Colon (tissue), 2 donors: ENCODE measurements at regions not wholly inside any gene's neighbourhood (a gene's known extent, or its start where the extent isn't known, plus 50 kb on each side); places are given as distances from the start of the nearest gene placed in this dataset.
"Not testable (repeated sequence)": the region's sequence is repeated elsewhere in the genome, so short reads cannot be mapped to it uniquely, and the experiment has no call there.

Source experiments
- FAIRE-seq: peaks from 2 replicates; lab custom pipeline; 2012; peaks lifted over from hg19 to GRCh38; lab: Jason Lieb, UNC
- donor health status: control.
- donor health status: control.

DNA sequence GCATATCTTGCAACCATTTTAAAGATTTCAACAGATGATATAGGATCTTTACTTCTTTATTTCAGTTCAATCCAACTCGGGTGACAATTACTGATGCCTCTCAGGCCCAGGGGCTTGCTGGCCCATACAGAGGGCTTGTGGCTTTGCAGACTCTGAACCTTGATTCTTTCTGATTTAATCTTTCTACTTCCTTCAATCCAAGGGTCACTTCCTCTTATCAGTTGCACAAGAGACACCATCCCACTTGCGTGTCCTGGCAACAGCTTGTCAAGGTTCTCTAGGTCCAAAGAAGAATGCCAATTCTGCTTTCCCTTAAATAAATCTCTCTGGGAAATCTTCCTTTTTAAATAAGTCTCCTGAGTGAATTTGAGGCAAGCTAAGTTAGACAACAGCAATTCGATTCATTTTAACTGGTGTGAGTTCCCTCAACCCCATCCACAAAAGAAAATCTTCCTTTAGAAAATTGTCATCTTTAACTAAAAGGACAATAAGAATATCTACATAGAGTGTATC, 75.1 kb upstream of the KIF2A start:
- FAIRE-seq = not testable (repeated sequence)

DNA sequence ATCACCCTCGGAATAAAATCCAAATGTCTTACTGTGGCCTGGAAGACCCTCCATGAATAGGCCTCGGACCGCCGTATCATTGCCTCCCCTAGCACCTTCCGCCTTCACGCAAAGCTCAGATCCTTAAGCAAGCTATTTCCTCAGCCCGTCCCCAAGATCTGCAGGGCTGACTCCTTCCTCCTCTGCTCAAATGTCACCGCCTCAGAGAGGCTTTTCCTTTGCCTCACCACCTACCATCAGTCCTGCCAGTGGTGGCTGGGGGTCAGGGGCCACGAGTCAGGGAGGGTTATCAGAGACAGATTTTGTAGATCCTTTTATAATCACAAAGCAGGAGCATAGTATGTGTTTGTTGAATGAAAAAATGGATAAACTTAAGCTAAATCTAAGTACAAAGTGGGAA, 74.4 kb upstream of the KIF2A start:
- no peak for FAIRE-seq

DNA sequence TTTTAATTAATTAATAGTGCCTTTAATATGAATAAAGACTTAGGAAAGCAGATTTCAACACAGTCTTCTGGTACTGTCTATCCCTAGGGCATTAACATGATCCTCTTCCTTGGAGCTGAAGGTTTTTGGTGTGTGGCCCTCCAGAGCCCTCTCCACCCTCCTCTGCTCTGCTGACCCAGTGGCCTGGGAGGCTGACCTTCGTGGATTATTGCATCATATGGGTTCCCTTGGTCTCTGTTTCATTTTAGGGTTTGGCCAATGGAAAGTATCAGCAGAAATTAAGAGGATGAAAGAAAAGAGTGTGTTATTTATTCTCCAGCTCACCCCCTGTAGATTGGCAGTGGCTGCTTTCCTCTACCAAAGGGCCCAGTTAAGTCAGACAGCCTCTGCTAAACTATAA, 73.8 kb upstream of the KIF2A start:
- FAIRE-seq = not testable (repeated sequence)

DNA sequence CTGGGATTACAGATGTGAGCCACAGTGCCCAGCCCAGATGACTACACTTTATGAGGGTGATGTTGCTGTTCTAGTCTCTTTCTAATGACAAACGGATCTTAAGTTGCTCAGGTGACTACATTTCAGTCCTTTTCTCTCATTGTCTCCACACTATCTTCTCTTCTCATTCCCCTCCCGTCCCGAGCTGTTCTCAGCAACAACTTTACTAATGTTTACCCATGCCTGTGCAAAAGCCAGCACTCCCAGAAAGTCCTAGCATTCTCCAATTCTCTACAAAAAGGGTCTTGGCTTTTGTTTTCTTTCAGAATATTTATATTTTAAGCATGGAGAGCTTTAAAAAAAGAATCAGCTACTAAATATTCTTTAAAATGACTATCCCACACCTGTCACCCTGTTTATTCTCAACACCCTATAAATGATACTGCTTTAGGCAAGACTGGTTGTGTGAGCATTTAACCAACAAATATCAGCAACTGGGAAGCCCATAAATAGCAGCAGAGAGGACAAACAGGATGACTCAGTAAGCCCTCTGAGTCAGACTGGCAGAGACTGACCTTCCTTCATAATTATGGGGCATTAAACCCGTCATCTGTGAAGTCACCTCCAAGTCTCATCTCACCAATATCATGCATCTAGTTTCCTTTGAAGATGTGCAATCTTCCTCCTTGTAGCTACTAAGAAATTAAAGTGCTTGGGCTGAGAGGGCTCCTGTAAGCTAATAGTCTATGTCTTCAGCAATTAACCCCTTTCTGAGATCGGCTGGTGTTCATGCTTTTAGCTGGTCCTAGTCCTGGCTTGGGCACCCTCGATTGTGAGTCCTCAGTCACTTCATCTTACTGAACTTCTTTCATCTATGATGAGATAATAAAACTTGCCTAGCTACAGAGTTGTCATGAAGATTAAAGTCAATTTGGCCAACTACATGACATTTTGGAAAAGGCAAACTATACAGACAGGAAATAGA, 72.6 kb upstream of the KIF2A start:
- not testable (repeated sequence) for FAIRE-seq

DNA sequence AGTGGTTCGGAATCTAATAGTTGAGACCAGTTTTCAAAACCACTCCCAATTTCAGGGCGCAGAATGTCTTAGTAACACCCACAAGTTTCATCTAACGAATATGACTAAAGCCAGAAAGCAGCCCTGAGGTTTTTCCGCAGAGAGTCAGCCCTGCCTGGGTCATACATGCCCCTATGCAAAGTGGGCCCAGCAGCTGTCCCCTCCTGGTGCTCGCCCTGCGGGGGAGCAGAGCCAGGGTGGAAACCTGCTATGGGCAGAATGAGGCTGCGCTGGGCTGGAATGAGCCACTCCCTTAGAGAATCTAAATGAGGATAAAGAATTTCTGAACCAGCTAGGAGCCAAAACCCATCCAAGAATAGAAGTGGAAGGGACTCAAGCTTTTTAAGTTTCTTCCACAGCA, 69.4 kb upstream of the KIF2A start:
- FAIRE-seq = not testable (repeated sequence)

DNA sequence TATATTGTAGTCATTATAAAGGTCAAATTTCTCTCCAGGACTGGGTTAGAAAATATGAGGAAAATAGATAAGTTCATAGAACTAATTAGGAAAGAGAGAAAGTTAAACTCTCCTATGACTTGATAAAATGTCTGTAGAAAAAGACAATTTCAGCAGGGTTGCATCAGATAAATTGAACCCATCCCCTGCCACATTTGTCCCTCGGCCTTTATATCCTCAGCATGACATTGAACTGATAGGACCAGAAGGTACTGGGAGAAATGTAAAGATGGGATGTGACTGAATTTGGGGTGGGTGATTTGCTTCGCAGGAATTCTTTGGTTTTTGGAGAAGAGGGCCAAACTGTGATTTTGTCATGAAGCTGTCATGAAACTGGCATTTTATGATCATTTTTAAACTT, 68.1 kb upstream of the KIF2A start:
- not testable (repeated sequence) for FAIRE-seq

DNA sequence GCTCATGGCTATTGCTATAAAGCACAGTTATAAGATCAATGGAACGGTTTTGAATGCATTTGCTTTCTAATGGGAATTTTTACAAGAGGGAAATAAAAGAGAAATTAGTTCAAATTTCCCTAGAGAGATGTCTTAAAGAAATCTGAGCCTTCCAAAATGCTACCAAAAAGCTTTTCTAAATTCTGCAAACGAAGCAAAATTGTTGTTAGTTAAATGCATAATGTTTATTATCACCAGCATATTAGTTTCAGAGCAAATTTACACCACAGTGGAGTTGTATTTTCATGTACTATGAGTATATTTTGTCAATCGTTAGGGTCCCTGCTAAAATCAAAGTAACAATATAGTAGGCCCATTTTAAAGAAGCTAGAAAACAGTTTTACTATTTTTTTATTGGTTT, 67.4 kb upstream of the KIF2A start:
- FAIRE-seq = not testable (repeated sequence)

DNA sequence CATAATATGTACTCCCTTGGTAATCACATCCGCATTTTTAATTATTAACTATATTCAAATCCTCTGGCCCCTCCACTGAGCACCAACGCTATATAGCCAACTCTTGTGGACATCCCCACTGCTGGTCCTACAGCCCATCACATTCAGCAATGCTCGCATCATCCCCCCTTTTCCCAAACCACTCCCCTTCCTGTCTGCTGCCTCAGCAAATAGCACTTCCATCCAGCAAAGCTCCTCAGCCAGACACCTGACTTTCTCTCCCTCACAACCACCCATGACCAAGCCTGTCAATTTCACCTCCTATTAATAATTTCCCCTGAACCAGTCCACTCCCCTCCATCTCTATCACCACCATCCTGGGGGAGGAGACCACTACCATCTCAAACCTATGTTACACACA, 65.5 kb upstream of the KIF2A start:
- FAIRE-seq = not testable (repeated sequence)

DNA sequence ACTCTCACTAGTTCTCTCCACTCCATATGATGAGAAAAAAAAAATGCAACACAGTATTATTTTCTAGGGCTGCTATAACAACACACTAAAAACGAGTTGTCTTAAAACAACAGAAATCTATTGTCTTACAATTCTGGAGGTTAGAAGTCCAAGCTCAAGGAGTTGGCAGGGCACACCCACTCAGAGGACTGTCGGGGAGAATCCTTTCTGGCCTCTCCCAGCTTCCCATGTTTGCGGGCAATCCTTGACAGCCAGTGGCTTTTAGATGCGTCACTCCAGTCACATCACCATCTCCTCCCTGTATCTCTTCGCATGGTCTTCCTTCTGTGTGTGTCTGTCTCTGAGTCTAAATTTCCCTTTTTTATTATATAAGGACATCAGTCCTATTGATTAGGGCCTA, 64.0 kb upstream of the KIF2A start:
- peak; percentile 18 for FAIRE-seq

DNA sequence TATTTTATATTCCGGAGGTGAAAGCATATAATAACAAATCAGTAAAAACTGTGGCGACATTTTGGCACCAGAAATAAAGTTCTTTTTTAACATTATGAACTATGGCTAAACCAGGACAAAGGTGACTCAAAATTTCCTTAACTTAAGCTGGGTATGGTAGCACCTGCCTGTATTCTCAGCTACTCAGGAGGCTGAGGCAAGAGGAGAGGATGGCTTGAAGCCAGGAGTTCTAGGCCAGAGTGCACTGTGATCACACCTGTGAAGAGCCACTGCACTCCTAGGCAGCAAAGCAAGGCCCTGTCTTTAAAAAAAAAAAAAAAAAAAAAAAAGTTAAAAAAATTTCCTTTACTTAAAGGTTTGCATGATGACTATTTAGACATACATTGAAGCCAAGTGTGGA, 63.0 kb upstream of the KIF2A start:
- not testable (repeated sequence) for FAIRE-seq

DNA sequence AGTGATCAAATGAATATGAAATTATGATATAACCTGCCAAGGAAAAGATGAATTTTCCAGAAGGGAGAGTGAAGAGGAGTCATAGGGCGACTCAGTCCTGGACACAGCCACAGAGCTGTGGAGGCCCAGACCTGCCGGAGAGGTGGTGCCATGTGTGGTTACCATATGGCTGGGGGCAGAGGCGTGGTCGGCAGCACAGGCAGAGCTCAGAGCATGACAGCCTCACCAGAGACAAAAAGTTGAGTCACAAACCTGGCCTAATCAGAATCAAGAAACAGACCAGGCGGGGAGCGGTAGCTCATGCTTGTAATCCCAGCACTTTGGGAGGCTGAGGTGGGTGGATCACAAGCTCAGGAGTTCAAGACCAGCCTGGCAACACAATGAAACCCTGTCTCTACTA, 57.8 kb upstream of the KIF2A start:
- not testable (repeated sequence) for FAIRE-seq

DNA sequence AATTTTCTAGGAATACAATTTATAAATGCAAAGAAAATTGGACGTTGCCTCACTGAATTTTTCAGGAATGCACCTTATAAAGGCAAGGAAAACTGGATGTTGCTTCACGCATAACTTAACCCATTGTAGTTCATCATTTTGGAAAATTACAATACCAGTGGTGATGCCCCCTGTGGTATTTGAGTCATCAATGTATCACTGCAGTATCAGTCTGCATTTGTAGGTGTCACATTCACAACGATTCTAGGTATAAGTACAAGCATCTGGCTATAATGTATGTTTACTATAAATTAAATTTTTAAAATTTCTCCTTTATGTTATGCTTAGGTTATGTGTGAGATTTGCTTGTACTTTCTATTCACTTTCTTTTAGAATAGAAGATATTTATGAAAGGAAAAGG, 55.9 kb upstream of the KIF2A start:
- not testable (repeated sequence) for FAIRE-seq

DNA sequence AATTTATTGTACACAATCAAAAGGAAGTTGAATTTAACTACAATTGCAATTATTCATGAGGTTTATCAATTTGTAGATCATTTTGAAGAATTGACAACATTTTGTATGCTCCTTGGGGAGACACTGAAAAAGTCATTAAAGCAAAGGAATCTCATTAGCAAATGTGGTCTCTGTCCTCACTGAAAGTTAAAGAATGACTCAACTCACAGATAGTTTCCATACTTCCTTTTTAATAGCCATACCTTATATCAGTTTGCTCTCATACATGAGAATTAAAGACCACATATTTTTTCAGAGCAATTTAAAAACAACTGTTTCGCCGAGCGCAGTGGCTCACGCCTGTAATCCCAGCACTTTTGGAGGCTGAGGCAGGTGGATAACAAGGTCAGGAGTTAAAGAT, 55.1 kb upstream of the KIF2A start:
- not testable (repeated sequence) for FAIRE-seq

DNA sequence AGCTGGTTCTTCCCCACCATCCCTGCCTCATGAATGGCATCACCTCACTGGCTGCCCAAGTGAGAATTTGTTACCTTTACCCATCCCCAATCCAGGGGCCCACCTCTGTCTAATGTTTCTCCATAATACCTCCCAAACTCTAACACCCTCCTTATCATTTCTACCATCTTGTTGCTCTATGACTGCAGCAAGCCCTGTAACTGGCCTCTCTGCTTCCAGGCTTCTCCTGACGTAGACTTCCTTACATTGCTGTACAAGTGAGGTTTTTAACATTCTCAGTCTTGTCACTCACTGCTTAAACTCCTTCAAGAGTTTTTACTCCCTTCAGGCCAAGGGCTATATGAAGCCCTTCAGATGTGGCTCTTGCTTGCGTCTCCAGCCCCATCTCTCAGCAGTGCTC, 53.5 kb upstream of the KIF2A start:
- FAIRE-seq = not testable (repeated sequence)

DNA sequence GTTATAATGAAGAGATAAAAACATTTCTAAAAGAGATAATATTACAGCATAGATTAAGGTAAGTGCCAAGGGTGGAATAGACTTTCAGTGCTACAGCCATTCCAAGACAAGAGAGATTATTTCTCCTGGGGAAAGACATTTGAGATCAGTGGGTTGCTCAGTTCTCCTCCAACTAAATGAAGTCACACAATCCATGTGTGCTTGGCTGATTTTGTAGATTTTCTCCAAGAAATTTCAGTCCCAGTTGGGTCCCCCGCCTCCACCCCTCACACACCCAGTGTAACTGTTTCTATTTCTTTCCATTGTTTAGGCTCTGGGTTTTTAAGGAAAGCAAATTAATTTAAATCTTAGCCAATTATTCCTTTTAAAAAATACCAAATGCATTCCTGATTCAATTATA, 50.5 kb upstream of the KIF2A start:
- peak; percentile 24 for FAIRE-seq

DNA sequence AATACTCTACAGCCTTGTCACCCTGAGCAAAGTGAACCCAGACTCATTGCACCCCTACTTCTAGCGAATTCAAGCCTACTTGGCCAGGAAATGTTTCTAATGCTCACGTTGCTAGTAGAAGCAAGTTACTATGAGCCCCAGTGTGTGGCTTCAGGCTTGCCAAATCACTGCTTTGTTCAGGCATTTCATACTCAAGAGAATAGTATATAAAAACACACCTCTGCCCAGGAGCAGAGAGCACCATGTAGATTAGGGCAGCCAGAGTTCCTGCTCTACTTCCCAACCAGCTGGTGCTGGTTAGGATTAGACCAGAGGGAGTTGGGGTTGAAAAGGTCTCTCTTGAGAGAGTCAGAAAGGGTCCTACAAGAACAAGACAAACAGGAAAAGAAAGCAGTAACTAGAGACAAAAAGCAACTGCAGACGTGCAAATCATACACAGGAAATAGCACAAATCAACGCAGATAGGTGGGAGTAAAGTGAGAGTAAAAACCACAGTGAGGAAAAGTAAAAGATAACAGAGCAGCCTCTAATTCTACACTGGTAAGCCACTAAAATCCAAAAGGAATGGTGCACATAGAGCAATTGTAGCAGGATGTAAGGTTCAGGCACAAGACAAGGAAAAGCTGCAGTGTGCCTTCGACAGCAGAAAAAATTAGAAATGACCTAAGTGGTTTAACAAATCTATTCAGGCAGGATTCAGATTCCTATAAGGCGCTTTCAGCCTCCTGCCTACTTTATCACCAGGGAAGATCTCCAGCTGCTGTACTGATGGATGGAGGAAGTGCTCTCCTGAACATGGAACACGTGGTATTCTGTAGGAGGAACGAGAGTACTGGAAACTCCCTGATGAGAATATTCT, 49.6 kb upstream of the KIF2A start:
- no peak for FAIRE-seq
